Skeletal muscle cell (primary cell): ENCODE measurements at regions not wholly inside any gene's neighbourhood (a gene's known extent, or its start where the extent isn't known, plus 50 kb on each side); places are given as distances from the start of the nearest gene placed in this dataset.
"Not testable (repeated sequence)": the region's sequence is repeated elsewhere in the genome, so short reads cannot be mapped to it uniquely, and the experiment has no call there.

Source experiments
- DNase-seq: peaks from one replicate; pipeline ENCODE4 v3.0.0-alpha.2; 2010; ENCODE audit warnings: low read depth
- H3K4me3 ChIP-seq: 2 replicates; pipeline ENCODE4 v1.5.1; 2011; ENCODE audit warnings: low read depth, mild to moderate bottlenecking, control low read depth, low read length, moderate library complexity

DNA sequence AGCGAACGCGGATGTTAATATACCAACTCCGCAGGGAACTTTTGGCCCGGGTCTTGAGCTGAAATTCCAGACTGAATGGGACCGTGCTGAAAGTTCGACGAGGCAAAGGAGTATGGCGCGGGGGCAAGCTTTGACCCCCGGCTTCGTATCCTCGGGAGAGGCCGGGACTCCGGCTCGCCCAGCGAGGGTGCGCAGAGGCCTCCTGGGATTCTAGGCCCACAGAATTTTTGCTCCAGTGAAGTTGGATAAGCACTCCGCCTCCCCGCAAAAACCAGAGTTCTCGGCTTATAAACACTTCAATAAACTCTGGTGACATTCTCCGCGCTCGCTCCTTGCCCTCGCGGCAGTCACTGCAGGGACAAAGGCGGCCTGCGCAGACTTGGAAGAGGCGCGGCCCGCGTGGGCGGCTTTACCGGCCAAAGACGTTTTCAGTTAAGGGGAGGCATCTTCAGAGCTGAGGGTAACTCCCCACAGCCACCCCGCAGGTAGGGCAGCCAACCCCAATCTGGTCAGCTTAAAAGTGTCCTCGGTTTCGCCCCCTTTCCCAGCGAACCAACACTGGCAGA, 112.6 kb downstream of the KCNRG start:
- H3K4me3 ChIP-seq, result peak overlapping the region; percentile 38
- no peak for DNase-seq

DNA sequence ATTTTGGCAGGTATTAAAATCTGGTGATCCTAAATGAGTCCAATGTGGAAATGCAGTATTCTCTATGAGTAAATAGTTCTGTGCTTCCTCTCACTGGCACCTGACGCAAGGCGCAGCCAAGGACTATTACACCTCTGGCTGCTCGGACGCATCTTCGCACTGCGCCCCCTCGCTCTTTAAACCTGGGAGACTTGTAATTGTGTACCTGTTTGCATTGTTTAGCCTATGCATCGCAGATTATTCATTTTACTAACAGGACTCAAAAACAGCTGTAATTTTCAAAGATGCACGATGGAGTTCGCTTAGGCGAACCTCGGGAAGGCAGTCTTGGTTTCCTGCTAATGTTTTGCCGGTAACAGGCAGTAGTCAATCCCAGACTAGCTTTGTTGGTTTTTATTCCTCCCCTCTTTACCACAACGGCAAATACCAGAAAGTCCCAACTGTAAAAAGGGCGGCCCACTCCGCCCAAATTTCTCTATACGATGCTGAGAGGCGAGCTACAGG, 113.2 kb downstream of the KCNRG start:
- no peak overlapping the region for H3K4me3 ChIP-seq
- no peak for DNase-seq

- no peak for DNase-seq
- H3K4me3 ChIP-seq, result peak overlapping the region; percentile 36
Observed at GRCh38 chr13:50129081-50129705, 113.9 kb downstream of the KCNRG start.

DNA sequence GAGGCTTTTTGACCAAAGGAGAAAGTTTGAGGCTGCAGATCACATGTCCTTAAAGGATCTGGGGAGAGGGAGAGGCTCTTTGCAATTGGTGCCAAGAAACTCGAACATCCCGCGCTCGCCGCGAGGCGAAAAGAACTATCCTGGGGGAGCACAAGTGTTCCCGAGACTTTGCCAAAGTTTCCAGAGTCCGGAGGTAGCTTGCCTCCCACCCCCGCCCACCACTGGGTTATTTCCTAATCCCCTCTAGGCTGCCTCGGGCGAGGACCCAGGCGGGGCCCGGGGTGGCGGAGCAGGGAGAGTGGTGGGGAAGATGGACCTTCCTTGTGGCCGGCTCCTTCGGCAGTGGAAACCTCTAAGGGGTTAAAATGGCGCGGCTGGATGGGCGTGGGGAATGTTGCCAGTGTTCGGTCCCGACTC, 114.5 kb downstream of the KCNRG start:
- peak overlapping the region; percentile 36 for H3K4me3 ChIP-seq
- DNase-seq, result no peak

GRCh38 chr13:50130123-50130946, 115.1 kb downstream of the KCNRG start:
- DNase-seq, result peak; percentile 26
- peak overlapping the region; percentile 36 for H3K4me3 ChIP-seq

DNA sequence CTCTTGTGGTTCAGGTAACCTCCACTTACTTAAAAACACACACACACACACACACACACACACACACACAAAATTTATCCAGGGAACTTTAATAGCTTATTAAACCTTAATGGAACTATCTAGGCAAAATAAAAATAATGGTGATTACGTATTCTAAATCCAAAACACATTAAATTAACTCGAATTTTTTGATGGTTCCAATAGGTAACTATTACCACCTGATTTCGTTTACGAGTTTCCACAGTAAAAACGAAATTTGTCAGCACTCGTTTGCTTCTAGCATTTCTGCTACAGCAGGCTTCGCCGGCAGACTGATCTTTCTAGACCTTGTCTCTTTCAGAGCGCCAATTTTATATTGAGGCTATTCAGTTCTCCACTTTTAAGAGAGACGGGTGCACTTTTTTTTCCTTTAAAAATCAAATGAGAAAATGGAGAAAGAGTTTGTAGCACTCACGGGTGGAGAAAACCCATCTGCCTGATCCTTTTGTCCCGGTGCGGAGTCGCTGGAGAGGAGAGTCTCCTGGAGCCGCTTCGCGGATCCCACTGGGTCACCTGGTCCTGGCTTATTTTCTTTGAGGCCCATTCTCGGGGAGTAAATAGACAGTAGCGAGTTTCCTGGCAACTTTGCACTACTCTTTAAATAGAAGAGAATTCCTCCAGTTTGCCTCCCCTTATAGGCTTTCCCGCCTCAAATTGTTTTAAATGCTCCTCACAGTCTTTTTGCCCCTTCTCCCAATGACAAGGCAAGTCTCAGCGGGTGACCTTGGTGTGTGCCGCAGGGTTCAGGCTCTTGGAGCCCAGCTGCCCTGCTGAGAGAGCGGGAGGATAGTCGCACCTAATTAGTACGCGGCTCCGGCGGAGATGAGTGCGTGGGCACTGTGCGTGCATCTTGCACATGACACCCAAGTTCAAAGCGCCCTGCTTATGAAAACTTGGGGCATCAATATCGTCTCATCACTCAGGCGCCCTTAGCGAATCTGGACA, 117.0 kb downstream of the KCNRG start:
- DNase-seq, result no peak
- H3K4me3 ChIP-seq, result no peak overlapping the region

DNA sequence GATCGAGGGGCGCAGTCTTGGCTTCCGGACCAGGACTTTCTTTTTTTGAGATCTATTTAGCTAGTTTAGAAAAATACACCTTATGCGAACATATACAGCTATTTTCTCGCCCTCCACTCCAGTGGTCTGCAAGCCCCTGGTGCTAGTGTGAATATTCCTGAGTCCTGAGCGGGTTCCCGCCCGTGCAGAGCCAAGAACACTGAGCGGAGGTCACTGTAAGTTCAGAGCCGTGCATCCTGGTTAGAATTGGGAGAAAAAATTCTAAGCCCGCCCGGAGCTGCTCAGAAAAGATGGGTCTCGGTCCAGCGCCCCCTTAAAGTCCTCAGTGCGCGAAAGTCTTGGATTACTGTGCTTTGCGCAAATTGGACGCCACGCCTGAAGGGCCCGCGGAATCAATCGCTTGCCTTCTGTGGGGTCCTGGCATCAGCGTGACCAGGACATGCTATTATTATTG, 117.7 kb downstream of the KCNRG start:
- DNase-seq, result no peak
- H3K4me3 ChIP-seq, result no peak overlapping the region

DNA sequence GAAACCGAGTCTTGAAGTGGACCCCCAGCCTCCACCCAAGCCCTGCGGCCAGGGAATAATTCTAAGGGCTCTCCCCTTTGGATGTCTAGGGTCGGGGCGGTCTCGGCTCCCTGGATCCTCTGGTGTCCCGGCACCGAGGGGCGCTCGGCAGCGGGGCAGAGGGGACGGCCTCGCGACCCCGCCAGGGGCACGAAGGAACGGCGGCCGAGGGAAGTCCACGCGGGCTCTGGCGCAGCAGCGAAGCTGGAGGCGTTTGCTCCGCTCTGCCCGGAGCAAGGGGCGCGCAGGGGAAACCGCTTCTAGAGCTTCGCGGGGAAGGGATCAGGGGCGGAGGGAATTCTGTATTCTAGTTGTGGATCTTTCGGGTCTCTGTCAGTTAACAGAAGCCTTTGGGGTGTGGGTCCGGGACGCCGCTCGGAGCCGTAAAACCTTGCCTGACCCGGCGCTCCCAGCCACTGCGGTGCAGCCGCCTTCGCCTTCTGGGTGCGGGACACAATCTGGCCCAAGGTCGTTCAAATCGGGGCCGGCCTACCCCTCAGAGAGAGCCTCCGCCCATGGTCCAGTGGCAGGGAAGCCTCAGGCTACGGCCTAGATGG, 118.2 kb downstream of the KCNRG start:
- DNase-seq, result no peak
- H3K4me3 ChIP-seq, result no peak overlapping the region

DNA sequence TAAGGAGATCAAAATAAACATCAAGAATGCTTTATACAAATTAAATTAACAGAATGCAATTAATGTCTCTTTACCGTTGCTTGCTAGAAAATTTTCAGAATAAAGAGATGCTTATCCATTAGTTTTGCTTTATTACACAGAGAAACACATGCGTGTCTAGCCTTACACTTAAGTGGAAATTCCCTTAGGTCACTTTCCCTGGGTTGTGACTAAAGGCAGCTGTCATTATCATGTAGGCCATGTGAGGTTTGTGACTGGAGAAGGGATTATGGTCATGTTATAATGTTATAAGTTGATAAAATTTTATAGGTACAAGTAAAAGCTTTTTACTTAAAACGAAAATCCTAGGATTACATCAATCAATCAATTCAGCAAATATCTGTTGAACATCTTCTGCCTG, 121.0 kb downstream of the KCNRG start:
- no peak for DNase-seq
- H3K4me3 ChIP-seq, result no peak overlapping the region

DNA sequence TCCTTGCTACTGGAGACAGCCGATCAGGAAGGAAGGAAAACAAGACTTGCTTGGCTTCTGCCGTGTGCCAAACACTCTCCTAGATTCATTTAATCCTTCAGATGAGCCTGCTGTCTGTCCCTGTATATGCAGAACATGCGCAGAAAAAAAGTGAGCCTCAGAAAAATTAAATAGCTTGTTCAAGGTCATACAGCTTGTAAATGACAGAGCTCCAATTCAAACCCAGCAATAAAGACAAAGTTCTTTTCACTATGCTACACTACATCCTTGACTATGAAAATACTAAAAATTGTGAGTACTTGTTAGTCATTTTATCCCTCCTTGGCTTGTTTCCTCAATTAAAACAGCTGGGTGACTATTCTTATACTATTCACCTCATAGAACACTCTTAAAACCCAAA, 121.4 kb downstream of the KCNRG start:
- no peak overlapping the region for H3K4me3 ChIP-seq
- DNase-seq, result no peak

DNA sequence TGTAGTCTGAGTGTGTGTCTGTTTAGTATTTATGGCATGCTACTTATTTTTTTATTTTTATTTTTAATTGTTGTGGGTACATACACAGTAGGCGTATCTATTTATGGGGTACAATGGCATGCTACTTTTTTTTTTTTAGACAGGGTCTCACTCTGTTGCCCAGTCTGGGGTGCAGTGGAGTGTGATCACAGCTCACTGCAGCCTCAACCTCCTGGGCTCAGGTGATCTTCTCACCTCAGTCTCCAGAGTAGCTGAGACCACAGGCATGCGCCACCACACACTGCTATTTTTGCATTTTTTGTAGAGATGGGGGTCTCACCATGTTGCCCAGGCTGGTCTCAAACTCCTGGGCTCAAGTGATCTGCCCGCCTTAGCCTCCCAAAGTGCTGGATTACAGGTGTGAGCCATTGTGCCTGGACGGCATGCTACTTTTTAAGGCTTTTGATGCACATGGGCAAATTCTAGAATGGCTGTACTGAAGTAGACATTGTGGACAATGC, 124.2 kb downstream of the KCNRG start:
- not testable (repeated sequence) for DNase-seq, H3K4me3 ChIP-seq

DNA sequence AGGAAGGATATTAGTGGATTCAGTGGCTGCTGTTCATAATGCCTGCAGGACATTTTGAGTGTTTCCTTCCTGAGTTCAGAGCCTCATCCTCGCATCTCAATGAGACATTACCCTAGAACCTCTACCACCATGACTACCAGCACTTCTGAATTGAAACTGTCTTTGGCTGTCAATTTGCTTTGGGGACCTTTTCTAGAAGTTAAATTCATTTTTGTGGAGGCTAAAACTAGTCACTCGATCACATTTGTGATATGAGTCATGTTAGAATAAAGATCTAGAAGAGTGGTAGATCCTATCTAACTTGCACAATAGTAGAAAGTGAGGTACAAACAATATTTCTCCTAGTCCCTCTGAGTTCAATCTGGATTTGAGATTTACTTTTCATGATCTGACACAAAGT, 124.9 kb downstream of the KCNRG start:
- no peak overlapping the region for H3K4me3 ChIP-seq

GRCh38 chr13:50140581-50141374, 125.5 kb downstream of the KCNRG start:
- H3K4me3 ChIP-seq, result no peak overlapping the region
- DNase-seq, result no peak

More for the DNA sequence above, 124.9 kb downstream of the KCNRG start:
- DNase-seq, result no peak

DNA sequence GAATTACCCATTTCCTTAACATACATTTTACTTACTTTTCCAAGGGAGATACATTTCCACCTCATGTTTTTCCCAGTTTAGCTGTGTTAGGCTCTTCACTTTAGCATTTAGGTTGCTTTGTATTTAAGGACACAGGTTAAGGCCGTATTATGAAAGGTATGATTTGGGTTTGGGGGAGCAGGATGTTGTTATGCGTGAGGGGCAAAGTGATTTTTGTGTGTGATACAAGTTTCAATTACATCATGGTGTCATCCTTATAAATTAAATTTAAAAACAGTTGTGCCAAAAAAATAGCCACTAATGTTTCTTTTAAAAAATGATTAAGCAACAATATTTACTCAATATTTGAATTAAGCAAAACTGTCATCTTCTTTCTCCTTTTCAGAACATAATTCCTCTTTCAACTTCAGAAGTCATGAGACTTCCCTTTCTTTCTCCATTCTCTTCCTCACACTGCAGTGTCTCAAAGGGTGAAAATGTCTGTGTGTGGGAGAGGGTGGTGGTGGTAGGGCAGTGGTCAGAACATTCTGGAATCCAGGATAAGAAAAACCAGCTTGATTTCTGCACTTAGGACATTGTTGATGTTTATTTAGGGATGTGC, 126.2 kb downstream of the KCNRG start:
- H3K4me3 ChIP-seq, result no peak overlapping the region
- no peak for DNase-seq

- DNase-seq, result no peak
- H3K4me3 ChIP-seq, result no peak overlapping the region
Observed at GRCh38 chr13:50144246-50145160, 129.3 kb downstream of the KCNRG start.

- DNase-seq, result no peak
- no peak overlapping the region for H3K4me3 ChIP-seq
Observed at GRCh38 chr13:50149214-50149613, 134.0 kb downstream of the KCNRG start.

GRCh38 chr13:50149932-50150331, 134.7 kb downstream of the KCNRG start:
- DNase-seq, result no peak

More at GRCh38 chr13:50149932-50150331, 134.7 kb downstream of the KCNRG start:
- H3K4me3 ChIP-seq, result no peak overlapping the region
